NT2/D1 (cell line): ENCODE measurements at regions not wholly inside any gene's neighbourhood (a gene's known extent, or its start where the extent isn't known, plus 50 kb on each side); places are given as distances from the start of the nearest gene placed in this dataset.

ENCODE experiments used
- SUZ12 ChIP-seq: IDR thresholded peaks from 2 replicates; pipeline ENCODE4 v1.6.1; 2011; ENCODE audit not compliant: insufficient read length, insufficient read depth; ENCODE audit errors: extremely low read depth
- YY1 ChIP-seq: IDR thresholded peaks from 2 replicates; pipeline ENCODE4 v1.6.1; 2011; ENCODE audit not compliant: insufficient read length, insufficient read depth
- ZNF274 ChIP-seq: IDR thresholded peaks from 2 replicates; pipeline ENCODE4 v1.6.1; 2011; ENCODE audit warnings: mild to moderate bottlenecking, low read depth, low read length

GRCh38 chr10:55353414-55353813, 552.4 kb upstream of the PCDH15 start:
- TF ChIP-seq ZNF274, result no peak
- TF ChIP-seq YY1, result no peak
- no peak for TF ChIP-seq SUZ12
